MM.1S (cell line): ENCODE measurements at regions not wholly inside any gene's neighbourhood (a gene's known extent, or its start where the extent isn't known, plus 50 kb on each side); places are given as distances from the start of the nearest gene placed in this dataset.

Experiments used
- EZH2 ChIP-seq: fragments of 300-600 bp; sonication (generic); optimal IDR thresholded peaks from 2 replicates; pipeline ENCODE3; 2017; ENCODE audit warnings: low read depth, mild to moderate bottlenecking, antibody characterized with exemption, low read length, mixed read lengths
- EZH2phosphoT487 ChIP-seq: fragments of 300-600 bp; sonication (generic); IDR thresholded peaks from 2 replicates; pipeline ENCODE4 v1.6.1; 2018; ENCODE audit warnings: antibody characterized with exemption, low read length
- TF ChIP-seq, protein P1 (sequence below): fragments of 300-600 bp; sonication (generic); IDR thresholded peaks from 2 replicates; pipeline ENCODE4 v1.5.1; 2016; ENCODE audit warnings: antibody characterized with exemption, low read length, mixed read lengths

DNA sequence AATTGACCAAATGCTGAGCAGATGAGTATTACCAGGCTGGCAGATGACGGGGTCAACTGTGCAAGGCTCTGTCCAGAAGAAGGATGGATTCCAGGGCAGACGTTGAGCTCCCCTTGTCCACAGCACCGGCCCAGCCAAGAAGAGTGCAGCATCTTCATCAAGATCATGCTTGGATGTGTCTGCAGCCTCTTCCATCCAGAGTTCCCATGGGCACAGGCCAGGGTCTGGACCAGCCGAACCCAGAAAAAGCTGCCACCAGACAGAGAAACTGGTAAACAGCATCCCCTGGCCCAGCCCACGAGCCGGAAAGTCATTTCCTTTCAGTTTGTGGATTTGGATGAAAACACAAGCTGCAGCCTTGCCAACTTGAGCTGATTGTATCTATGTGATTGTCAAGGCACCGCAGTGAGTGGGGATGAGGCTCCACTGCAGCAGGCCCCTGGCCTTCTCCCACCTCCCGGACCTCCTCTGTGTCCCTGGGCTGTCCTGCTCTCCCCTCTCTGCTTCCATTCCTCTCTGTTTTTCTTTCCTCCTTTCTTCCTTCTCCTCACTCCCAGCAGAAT, 321.8 kb downstream of the TCERG1L start:
- TF ChIP-seq, protein P1, sequence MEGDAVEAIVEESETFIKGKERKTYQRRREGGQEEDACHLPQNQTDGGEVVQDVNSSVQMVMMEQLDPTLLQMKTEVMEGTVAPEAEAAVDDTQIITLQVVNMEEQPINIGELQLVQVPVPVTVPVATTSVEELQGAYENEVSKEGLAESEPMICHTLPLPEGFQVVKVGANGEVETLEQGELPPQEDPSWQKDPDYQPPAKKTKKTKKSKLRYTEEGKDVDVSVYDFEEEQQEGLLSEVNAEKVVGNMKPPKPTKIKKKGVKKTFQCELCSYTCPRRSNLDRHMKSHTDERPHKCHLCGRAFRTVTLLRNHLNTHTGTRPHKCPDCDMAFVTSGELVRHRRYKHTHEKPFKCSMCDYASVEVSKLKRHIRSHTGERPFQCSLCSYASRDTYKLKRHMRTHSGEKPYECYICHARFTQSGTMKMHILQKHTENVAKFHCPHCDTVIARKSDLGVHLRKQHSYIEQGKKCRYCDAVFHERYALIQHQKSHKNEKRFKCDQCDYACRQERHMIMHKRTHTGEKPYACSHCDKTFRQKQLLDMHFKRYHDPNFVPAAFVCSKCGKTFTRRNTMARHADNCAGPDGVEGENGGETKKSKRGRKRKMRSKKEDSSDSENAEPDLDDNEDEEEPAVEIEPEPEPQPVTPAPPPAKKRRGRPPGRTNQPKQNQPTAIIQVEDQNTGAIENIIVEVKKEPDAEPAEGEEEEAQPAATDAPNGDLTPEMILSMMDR = no peak
- TF ChIP-seq EZH2phosphoT487 (no peak), EZH2 (no peak)
